ENCODE measurements at regions not wholly inside any gene's neighbourhood (a gene's known extent, or its start where the extent isn't known, plus 50 kb on each side); places are given as distances from the start of the nearest gene placed in this dataset.

DNA sequence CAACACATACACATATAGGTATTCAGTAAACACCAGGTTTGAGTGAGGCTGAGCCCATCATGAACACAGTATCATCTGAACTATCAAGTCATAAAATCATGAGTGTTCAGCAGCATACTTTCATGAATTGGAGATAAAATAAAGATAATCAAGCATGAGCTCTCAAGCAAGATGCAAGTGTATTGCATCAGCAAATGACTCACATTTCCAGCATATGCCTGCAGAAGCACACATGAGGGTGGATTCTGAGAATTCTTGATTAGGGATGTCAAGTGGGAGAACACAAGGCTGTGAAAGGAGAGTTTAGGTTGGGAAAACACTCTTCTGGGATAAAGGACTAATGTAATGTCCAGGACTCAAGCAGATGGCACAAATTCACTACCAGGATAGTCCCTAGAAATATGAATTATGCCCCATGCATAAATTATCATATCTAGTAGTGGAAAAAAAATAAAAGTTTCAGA is 299.2 kb downstream of the SRGAP2C start:
- no peak for TF ChIP-seq POLR2A (IDR thresholded peaks at IDR 0.05; ENCODE audit: low read depth, low read length)
- no peak for TF ChIP-seq SPI1 (IDR thresholded peaks at IDR 0.05; ENCODE audit: low read depth, low read length)
- no peak for TF ChIP-seq TAF1 (IDR thresholded peaks at IDR 0.05; ENCODE audit: low read depth, low read length)
